Stimulated activated memory B cell treated with anti-CD40 and anti-IgM and Interleukin-4, amounts not matched to agents 10 μg/mL and 1 μg/mL and 100 μg/mL, for 72 hours (primary cell): ENCODE measurements at regions not wholly inside any gene's neighbourhood (a gene's known extent, or its start where the extent isn't known, plus 50 kb on each side); places are given as distances from the start of the nearest gene placed in this dataset.
"Not testable (repeated sequence)": the region's sequence is repeated elsewhere in the genome, so short reads cannot be mapped to it uniquely, and the experiment has no call there.

Experiments used
- ATAC-seq: fragments of 150-1000 bp; cut with Tn5 transposase; 2 replicates; pipeline ENCODE4 v1.10.0; 2021
- H3K27ac Mint-ChIP-seq: one replicate; pipeline ENCODE4 v1.8.0; 2022; ENCODE audit warnings: mild to moderate bottlenecking, mixed read lengths
- H3K27me3 Mint-ChIP-seq: one replicate; pipeline ENCODE4 v1.8.0; 2022; ENCODE audit warnings: mixed read lengths
- H3K36me3 Mint-ChIP-seq: one replicate; pipeline ENCODE4 v1.8.0; 2022; ENCODE audit warnings: mixed read lengths
- H3K4me1 Mint-ChIP-seq: one replicate; pipeline ENCODE4 v1.8.0; 2022; ENCODE audit warnings: mixed read lengths
- H3K4me3 Mint-ChIP-seq: one replicate; pipeline ENCODE4 v1.8.0; 2022; ENCODE audit warnings: mild to moderate bottlenecking, moderate library complexity, mixed read lengths
- H3K9me3 Mint-ChIP-seq: one replicate; pipeline ENCODE4 v1.8.0; 2022; ENCODE audit warnings: mixed read lengths

- H3K4me1 Mint-ChIP-seq: peaks cover 11% of the 10 kb centered on the region
- H3K27ac Mint-ChIP-seq: no peak overlapping the region
- H3K9me3 Mint-ChIP-seq: no peaks in the 10 kb centered on the region
- H3K36me3 Mint-ChIP-seq: no peaks in the 10 kb centered on the region
- ATAC-seq: no peak
- H3K4me3 Mint-ChIP-seq: no peak overlapping the region
- H3K27me3 Mint-ChIP-seq: peaks cover 35% of the 10 kb centered on the region
These were observed 57.9 kb downstream of the DNAJB9 start for GRCh38 chr7:108627476-108628051.

DNA sequence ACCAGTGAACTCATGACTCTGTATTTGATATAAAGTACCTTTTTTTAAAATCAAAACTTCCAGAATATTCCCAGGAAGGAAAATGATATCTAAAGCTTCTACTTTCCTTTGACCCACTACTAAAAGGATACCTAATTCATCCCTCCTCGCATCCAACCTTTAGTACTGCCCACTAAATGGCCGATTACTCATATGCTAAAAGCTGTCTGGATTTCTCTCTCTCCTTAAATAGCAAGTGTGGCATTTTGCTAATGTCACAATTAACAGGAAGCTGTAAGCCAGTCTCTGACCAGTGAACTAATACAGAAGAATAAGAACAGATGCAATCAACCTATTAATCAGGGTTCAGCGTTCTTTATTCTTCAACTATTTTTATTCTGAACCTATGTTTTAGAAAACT is 59.0 kb downstream of the DNAJB9 start:
- Mint-ChIP-seq H3K4me1 (peaks cover 7% of the 10 kb centered on the region), H3K27ac (no peak overlapping the region), H3K27me3 (peaks cover 32% of the 10 kb centered on the region), H3K4me3 (no peak overlapping the region), H3K36me3 (no peaks in the 10 kb centered on the region), H3K9me3 (no peaks in the 10 kb centered on the region)
- no peak for ATAC-seq

DNA sequence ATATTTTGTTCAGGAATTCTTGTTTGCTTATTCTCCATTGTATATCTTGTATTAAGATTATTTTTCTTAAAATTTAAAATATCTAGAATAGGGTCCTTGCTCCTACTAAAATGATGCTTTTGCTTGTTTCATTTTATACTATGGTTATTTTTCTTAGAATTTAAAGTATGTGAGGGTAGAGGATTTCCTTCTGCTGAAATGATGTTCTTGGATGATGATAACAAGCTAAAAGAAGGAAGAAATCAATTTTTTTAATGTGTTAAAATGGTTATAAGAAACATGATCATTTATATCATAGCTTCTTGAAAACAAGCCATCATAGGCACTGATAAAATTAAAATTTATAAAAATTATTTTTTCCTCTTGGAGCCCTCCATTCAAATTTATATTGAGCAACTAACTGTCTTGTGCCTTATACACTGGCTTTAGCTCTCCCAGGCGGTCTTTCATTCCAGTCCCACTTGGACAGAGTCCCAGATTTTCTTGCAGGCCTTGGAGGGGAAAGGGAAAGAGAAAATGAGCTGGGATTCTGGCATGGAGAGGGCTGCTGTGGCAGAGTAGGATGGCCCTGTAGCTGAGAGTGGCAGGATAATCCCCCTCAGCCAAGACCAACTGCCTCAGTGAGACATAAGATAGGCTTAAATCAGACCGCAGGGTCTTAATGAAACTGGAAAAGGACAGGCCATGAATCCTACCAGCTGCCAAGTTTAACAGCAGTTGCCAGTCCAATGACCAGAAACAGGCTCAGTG is 60.2 kb downstream of the DNAJB9 start:
- Mint-ChIP-seq H3K4me3 (no peak overlapping the region), H3K4me1 (no peaks in the 10 kb centered on the region), H3K27me3 (peaks cover 20% of the 10 kb centered on the region), H3K9me3 (peaks cover under 1% of the 10 kb centered on the region), H3K27ac (no peak overlapping the region), H3K36me3 (no peaks in the 10 kb centered on the region)
- no peak for ATAC-seq

GRCh38 chr7:108634036-108634435 is 64.4 kb downstream of the DNAJB9 start:
- no peaks in the 10 kb centered on the region for H3K27me3 Mint-ChIP-seq
- peaks cover 5% of the 10 kb centered on the region for H3K9me3 Mint-ChIP-seq
- no peak overlapping the region for H3K27ac Mint-ChIP-seq
- H3K4me1 Mint-ChIP-seq: no peaks in the 10 kb centered on the region
- no peak overlapping the region for H3K4me3 Mint-ChIP-seq
- no peak for ATAC-seq
- no peaks in the 10 kb centered on the region for H3K36me3 Mint-ChIP-seq

DNA sequence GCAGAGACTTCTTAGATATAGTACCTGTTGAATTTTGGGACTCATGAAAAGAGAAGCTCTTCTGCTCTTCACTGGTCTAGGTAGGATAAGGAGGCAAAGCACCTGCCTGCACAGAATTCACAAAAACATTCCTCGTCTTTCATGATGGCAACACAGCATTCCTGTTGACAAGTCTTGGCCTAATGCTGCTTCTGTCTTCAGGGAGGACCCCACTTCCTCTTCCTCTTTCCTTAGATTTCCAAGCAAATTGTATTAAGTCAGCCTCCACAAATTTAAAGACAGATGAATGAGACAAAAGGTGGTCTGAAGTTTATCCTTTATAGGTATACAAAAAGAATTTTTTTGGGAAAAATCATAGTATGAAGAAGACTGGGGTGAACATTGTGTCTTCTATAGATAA is 64.9 kb downstream of the DNAJB9 start:
- Mint-ChIP-seq H3K27me3 (no peaks in the 10 kb centered on the region), H3K27ac (no peak overlapping the region), H3K4me3 (no peak overlapping the region), H3K4me1 (no peaks in the 10 kb centered on the region), H3K9me3 (peaks cover 5% of the 10 kb centered on the region), H3K36me3 (no peaks in the 10 kb centered on the region)
- no peak for ATAC-seq

GRCh38 chr7:108637049-108637621 is 67.5 kb downstream of the DNAJB9 start:
- Mint-ChIP-seq H3K9me3 (peaks cover 5% of the 10 kb centered on the region), H3K27ac (no peak overlapping the region), H3K4me3 (no peak overlapping the region), H3K27me3 (peaks cover 10% of the 10 kb centered on the region), H3K36me3 (no peaks in the 10 kb centered on the region), H3K4me1 (no peaks in the 10 kb centered on the region)
- no peak for ATAC-seq

DNA sequence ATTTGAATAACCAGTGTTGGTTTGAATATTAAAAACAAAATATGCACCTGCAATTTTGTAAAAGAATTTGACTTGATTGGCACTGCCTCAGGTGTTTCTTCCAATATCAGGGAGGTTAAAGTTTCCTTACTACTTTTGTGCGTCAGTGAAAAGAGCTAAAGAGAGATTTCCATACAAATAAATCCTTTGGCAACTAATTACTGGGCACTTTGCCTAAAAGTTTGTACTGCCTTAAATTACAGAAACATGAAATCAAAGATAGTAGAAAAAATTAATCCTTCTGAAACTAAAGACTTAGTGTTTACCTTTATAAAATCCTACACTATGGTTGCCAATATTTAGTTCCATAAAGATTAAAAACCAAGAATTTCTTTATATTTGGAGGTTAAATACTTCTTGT is 72.5 kb downstream of the DNAJB9 start:
- peaks cover 3% of the 10 kb centered on the region for H3K9me3 Mint-ChIP-seq
- H3K36me3 Mint-ChIP-seq: no peaks in the 10 kb centered on the region
- H3K27me3 Mint-ChIP-seq: peaks cover 28% of the 10 kb centered on the region
- H3K4me3 Mint-ChIP-seq: no peak overlapping the region
- no peaks in the 10 kb centered on the region for H3K4me1 Mint-ChIP-seq
- no peak overlapping the region for H3K27ac Mint-ChIP-seq
- no peak for ATAC-seq

DNA sequence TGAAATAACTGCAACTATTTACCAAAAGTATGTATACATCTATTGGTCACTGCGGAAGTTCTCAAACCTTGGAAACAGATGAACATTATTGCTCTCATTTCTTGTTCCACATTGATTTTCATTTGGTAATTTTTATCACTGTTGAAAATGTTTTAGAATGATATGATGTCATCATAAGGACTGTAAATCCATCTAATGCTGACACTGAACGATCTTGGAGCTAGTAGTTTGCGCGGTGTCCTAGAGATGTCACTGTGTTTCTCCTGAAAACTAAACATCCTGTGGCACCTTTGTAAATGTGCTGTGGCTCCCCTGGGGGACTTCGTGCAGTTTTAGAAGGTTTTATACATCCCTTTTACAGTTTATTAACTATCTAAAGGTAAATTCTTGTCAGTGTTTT is 73.5 kb downstream of the DNAJB9 start:
- no peak overlapping the region for H3K27ac Mint-ChIP-seq
- H3K36me3 Mint-ChIP-seq: no peaks in the 10 kb centered on the region
- peaks cover 28% of the 10 kb centered on the region for H3K27me3 Mint-ChIP-seq
- no peaks in the 10 kb centered on the region for H3K4me1 Mint-ChIP-seq
- H3K4me3 Mint-ChIP-seq: no peak overlapping the region
- H3K9me3 Mint-ChIP-seq: peaks cover 3% of the 10 kb centered on the region
- no peak for ATAC-seq

DNA sequence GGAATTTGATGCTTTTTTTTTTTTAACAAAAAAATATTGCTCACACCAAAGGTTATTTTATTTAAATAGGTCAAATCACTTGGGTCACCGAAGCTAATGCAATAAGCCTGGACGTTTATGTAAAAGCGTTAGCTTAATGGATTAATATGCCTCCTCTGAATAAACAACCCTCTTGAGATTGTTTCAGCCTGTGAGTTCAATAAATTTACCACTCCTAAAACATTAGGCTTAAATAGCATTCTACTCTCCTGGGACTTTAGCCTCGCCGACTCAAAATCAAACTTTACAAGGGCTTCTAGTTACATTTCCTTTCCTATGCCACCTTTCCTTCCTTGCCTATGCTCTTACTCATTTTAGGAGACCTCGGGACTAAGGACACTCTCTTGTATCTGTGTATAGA is 79.3 kb downstream of the DNAJB9 start:
- Mint-ChIP-seq H3K27me3 (peaks cover 18% of the 10 kb centered on the region), H3K4me1 (no peaks in the 10 kb centered on the region), H3K27ac (no peak overlapping the region), H3K36me3 (no peaks in the 10 kb centered on the region), H3K4me3 (no peak overlapping the region), H3K9me3 (peaks cover 3% of the 10 kb centered on the region)
- ATAC-seq: no peak

- no peak for ATAC-seq
- no peak overlapping the region for H3K27ac Mint-ChIP-seq
- H3K4me1 Mint-ChIP-seq: no peaks in the 10 kb centered on the region
- H3K9me3 Mint-ChIP-seq: peaks cover 3% of the 10 kb centered on the region
- no peak overlapping the region for H3K4me3 Mint-ChIP-seq
- no peaks in the 10 kb centered on the region for H3K36me3 Mint-ChIP-seq
- peaks cover 8% of the 10 kb centered on the region for H3K27me3 Mint-ChIP-seq
These were observed 80.8 kb downstream of the DNAJB9 start for GRCh38 chr7:108650467-108650866.

GRCh38 chr7:108652886-108653285 is 83.2 kb downstream of the DNAJB9 start:
- Mint-ChIP-seq H3K4me3 (no peak overlapping the region), H3K4me1 (no peaks in the 10 kb centered on the region), H3K27me3 (no peaks in the 10 kb centered on the region), H3K36me3 (no peaks in the 10 kb centered on the region), H3K27ac (no peak overlapping the region), H3K9me3 (no peaks in the 10 kb centered on the region)
- ATAC-seq: no peak

DNA sequence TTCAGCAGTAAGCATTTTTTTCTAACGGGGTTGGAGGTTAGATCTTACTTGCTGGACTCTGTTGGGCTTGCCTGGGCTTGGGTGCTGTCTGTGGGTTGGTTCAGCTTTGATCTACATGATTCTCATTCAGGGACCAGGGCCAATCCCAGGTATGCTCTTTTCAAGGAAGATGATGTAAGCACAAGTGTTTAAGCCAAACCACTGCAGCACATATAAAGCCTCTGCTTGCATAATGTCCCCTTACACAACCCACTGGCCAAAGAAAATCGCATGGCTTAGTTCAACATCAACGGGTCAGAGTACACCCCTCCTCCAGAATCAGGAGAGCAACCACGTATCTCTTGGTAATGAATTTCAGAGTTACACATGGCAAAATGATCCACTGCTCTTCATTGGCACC is 83.9 kb downstream of the DNAJB9 start:
- Mint-ChIP-seq H3K4me1 (no peaks in the 10 kb centered on the region), H3K27me3 (no peaks in the 10 kb centered on the region), H3K4me3 (no peak overlapping the region), H3K36me3 (no peaks in the 10 kb centered on the region), H3K27ac (no peak overlapping the region), H3K9me3 (no peaks in the 10 kb centered on the region)
- no peak for ATAC-seq

- not testable (repeated sequence) for H3K4me1 Mint-ChIP-seq, H3K4me3 Mint-ChIP-seq, ATAC-seq, H3K27me3 Mint-ChIP-seq, H3K9me3 Mint-ChIP-seq, H3K27ac Mint-ChIP-seq, H3K36me3 Mint-ChIP-seq
These were observed 87.6 kb downstream of the DNAJB9 start for GRCh38 chr7:108657140-108657726.

- H3K9me3 Mint-ChIP-seq: no peaks in the 10 kb centered on the region
- no peaks in the 10 kb centered on the region for H3K27me3 Mint-ChIP-seq
- H3K27ac Mint-ChIP-seq: no peak overlapping the region
- H3K4me3 Mint-ChIP-seq: no peak overlapping the region
- no peak for ATAC-seq
- no peaks in the 10 kb centered on the region for H3K36me3 Mint-ChIP-seq
- no peaks in the 10 kb centered on the region for H3K4me1 Mint-ChIP-seq
These were observed 89.6 kb downstream of the DNAJB9 start for GRCh38 chr7:108659261-108659660.

GRCh38 chr7:108659867-108660266 is 90.2 kb downstream of the DNAJB9 start:
- Mint-ChIP-seq H3K27ac (no peak overlapping the region), H3K27me3 (no peaks in the 10 kb centered on the region), H3K4me3 (no peak overlapping the region), H3K36me3 (no peaks in the 10 kb centered on the region), H3K9me3 (no peaks in the 10 kb centered on the region), H3K4me1 (no peaks in the 10 kb centered on the region)
- no peak for ATAC-seq

DNA sequence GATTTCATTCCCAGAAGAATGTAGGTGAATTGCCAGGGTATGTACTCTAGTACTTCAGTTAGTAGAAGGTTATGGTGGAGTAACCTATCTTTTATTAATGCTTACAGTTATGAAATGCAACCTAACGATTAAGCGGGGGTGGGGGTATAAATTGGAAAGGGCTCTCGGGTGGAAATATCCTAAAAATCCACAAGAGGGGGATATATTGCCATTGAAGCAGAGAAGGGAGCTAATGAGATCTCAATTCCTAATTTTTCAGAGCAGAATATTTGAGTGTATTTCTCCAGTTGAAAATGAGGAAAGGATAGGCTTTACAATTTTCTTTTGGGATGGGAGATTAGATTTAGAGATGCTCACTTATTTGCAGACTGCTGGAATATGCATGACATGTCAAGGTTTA is 90.8 kb downstream of the DNAJB9 start:
- no peaks in the 10 kb centered on the region for H3K4me1 Mint-ChIP-seq
- no peak for ATAC-seq
- H3K36me3 Mint-ChIP-seq: no peaks in the 10 kb centered on the region
- H3K4me3 Mint-ChIP-seq: no peak overlapping the region
- H3K27me3 Mint-ChIP-seq: no peaks in the 10 kb centered on the region
- H3K9me3 Mint-ChIP-seq: no peaks in the 10 kb centered on the region
- no peak overlapping the region for H3K27ac Mint-ChIP-seq
